Stimulated activated CD4-positive, alpha-beta T cell treated with anti-CD3 and anti-CD28 coated beads, Interleukin-12 subunit alpha, Interleukin-12 subunit beta, amount 100 ng/mL, for 48 hours (primary cell): ENCODE measurements at regions not wholly inside any gene's neighbourhood (a gene's known extent, or its start where the extent isn't known, plus 50 kb on each side); places are given as distances from the start of the nearest gene placed in this dataset.

ENCODE experiments used
- DNase-seq, 3 donors: peaks; one replicate each; pipeline ENCODE4 v3.0.0-alpha.2; 2020; ENCODE audit warnings: low read depth in 2 of 3, low spot score in 1 of 3

GRCh38 chrX:15918003-15918402, 63.4 kb upstream of the AP1S2 start:
- no peak for DNase-seq

GRCh38 chrX:15916704-15917084, 62.1 kb upstream of the AP1S2 start:
- no peak for DNase-seq

- no peak for DNase-seq
These were observed 61.5 kb upstream of the AP1S2 start for GRCh38 chrX:15915959-15916703.

- no peak for DNase-seq
These were observed 59.9 kb upstream of the AP1S2 start for GRCh38 chrX:15914486-15914885.

- no peak for DNase-seq
These were observed 58.5 kb upstream of the AP1S2 start for GRCh38 chrX:15913146-15913545.

- DNase-seq, result no peak
These were observed 57.3 kb upstream of the AP1S2 start for GRCh38 chrX:15911734-15912550.

GRCh38 chrX:15909605-15910004, 55.0 kb upstream of the AP1S2 start:
- DNase-seq, result no peak

GRCh38 chrX:15908603-15909290, 54.1 kb upstream of the AP1S2 start:
- DNase-seq, result no peak

- DNase-seq, result no peak
These were observed 51.7 kb upstream of the AP1S2 start for GRCh38 chrX:15906041-15906943.
